K562 (cell line): ENCODE measurements at regions not wholly inside any gene's neighbourhood (a gene's known extent, or its start where the extent isn't known, plus 50 kb on each side); places are given as distances from the start of the nearest gene placed in this dataset.

Source experiments
- CREB1 ChIP-seq, 2 experiments: sonication (generic) in 1 of 2; formaldehyde crosslinking in 1 of 2; IDR thresholded peaks; 2 replicates each; pipeline versions ENCODE4 v1.6.1 to v1.8.0; 2012 to 2022; ENCODE audit warnings: inconsistent platforms in 1 of 2, mild to moderate bottlenecking in 1 of 2, missing genetic modification reagents in 1 of 2, moderate library complexity in 1 of 2
- CREM ChIP-seq: IDR thresholded peaks from 2 replicates; pipeline ENCODE4 v1.6.1; 2014; ENCODE audit warnings: antibody characterized with exemption, low read depth
- ELF4 ChIP-seq: fragments of 450-650 bp; formaldehyde crosslinking; IDR thresholded peaks from 2 replicates; pipeline ENCODE4 v1.4.0; 2022; ENCODE audit warnings: missing genetic modification characterization
- NBN ChIP-seq: fragments of 450-650 bp; IDR thresholded peaks from 2 replicates; pipeline ENCODE4 v1.6.1; 2016; ENCODE audit warnings: low read depth, mild to moderate bottlenecking
- SP1 ChIP-seq: sonication (generic); formaldehyde crosslinking; IDR thresholded peaks from 2 replicates; pipeline ENCODE4 v1.8.1; 2022; ENCODE audit warnings: mild to moderate bottlenecking, missing genetic modification reagents
- TAF9B ChIP-seq: fragments of 450-650 bp; IDR thresholded peaks from 2 replicates; pipeline ENCODE4 v1.6.1; 2018; ENCODE audit warnings: mild to moderate bottlenecking; ENCODE audit not compliant: partially characterized antibody
- TF ChIP-seq, protein P1 (sequence below): IDR thresholded peaks from 2 replicates; pipeline ENCODE4 v1.6.1; 2014; ENCODE audit warnings: antibody characterized with exemption
- TF ChIP-seq, protein P2 (sequence below): sonication (generic); formaldehyde crosslinking; IDR thresholded peaks from 2 replicates; pipeline ENCODE4 v1.8.0; 2022; ENCODE audit warnings: missing genetic modification reagents, mild to moderate bottlenecking, moderate library complexity, borderline replicate concordance

DNA sequence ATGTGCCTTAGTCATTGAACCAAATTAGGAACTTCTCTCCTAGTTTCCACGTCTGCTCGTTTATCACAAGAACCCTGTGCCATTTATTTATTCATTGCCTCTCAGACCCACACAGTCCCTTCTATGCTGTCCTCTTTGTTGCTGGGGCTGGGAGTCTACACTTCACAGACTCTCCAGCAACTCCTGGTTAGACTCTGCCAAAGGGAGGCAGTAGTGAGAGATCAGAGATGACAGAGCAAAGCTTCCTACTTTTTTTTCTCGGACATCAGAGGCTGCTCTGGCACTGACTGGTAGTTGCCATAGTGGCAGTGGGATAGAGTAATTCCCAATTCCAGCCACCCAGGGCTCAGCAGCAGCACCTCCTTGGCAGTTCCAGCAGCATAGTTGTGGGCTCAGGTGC lies 277.5 kb downstream of the BCL11A start:
- TF ChIP-seq TAF9B (no peak), CREB1 (IDR thresholded peaks at IDR 0.05) (no peak), CREB1 (CRISPR knock-in tag; IDR thresholded peaks at IDR 0.05) (no peak), CREM (no peak), SP1 (CRISPR knock-in tag) (no peak), NBN (no peak), ELF4 (CRISPR knock-in tag) (no peak)
- TF ChIP-seq, protein P1, sequence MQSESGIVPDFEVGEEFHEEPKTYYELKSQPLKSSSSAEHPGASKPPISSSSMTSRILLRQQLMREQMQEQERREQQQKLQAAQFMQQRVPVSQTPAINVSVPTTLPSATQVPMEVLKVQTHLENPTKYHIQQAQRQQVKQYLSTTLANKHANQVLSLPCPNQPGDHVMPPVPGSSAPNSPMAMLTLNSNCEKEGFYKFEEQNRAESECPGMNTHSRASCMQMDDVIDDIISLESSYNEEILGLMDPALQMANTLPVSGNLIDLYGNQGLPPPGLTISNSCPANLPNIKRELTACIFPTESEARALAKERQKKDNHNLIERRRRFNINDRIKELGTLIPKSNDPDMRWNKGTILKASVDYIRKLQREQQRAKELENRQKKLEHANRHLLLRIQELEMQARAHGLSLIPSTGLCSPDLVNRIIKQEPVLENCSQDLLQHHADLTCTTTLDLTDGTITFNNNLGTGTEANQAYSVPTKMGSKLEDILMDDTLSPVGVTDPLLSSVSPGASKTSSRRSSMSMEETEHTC, result no peak
- TF ChIP-seq, protein P2, sequence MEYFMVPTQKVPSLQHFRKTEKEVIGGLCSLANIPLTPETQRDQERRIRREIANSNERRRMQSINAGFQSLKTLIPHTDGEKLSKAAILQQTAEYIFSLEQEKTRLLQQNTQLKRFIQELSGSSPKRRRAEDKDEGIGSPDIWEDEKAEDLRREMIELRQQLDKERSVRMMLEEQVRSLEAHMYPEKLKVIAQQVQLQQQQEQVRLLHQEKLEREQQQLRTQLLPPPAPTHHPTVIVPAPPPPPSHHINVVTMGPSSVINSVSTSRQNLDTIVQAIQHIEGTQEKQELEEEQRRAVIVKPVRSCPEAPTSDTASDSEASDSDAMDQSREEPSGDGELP (CRISPR knock-in tag), result no peak
